Activated naive CD4-positive, alpha-beta T cell treated with anti-CD3 and anti-CD28 coated beads, Interleukin-2, amount 10 ng/mL, durations not matched to agents 7 days and 5 days (primary cell): ENCODE measurements at regions not wholly inside any gene's neighbourhood (a gene's known extent, or its start where the extent isn't known, plus 50 kb on each side); places are given as distances from the start of the nearest gene placed in this dataset.
"Not testable (repeated sequence)": the region's sequence is repeated elsewhere in the genome, so short reads cannot be mapped to it uniquely, and the experiment has no call there.

ENCODE experiments used
- CTCF ChIA-PET: fragments of 350-600 bp; sonication (Branson Sonifier 250); formaldehyde crosslinking; loops from one replicate; lab custom pipeline; 2021; ENCODE audit warnings: antibody characterized with exemption; lab: Charles Lee
- DNase-seq: peaks from one replicate; pipeline ENCODE4 v3.0.0-alpha.2; 2020
- H3K27ac Mint-ChIP-seq: one replicate; pipeline ENCODE4 v1.8.0; 2021; ENCODE audit warnings: mild to moderate bottlenecking, moderate library complexity, mixed read lengths
- H3K27me3 Mint-ChIP-seq: one replicate; pipeline ENCODE4 v1.8.0; 2021; ENCODE audit warnings: mild to moderate bottlenecking, mixed read lengths
- H3K36me3 Mint-ChIP-seq: one replicate; pipeline ENCODE4 v1.8.0; 2021; ENCODE audit warnings: mixed read lengths
- H3K4me1 Mint-ChIP-seq: one replicate; pipeline ENCODE4 v1.8.0; 2021; ENCODE audit warnings: mixed read lengths
- H3K4me3 Mint-ChIP-seq: one replicate; pipeline ENCODE4 v1.8.0; 2021; ENCODE audit warnings: mild to moderate bottlenecking, moderate library complexity, mixed read lengths
- H3K9me3 Mint-ChIP-seq: one replicate; pipeline ENCODE4 v1.8.0; 2021; ENCODE audit warnings: mixed read lengths

DNA sequence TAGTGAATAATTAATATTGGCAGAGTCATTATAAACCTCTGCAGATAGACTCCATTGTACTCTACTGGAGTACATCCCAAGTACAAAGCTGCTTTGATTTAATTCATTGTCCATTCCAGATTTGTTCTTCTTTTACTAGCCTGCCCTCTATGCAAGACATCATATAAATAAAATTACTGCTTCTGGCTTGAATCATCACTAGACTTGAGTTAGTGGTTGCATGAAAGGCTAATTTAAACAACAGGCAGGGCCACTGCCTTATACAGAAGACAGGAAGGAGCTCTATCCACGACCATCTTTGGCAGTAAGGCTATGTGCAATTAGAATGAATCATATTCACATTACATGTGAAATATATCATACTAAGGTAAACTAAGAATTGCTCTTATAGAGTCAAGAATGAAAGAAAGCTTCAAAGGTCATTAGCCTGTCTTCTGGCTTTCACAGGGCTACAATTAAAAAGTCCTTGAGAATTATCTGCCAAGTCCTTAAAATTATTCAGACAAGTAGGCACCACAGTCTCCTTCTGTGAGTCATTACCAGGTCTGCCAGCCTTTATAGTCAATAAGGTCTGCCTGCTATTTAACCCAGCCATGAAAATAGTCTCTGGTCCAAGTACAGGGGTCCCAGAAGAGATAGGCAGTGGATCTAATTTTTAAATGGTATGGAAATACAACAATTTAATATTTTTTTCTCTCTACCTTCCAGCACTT lies 631.8 kb downstream of the TMTC2 start:
- no peaks in the 10 kb centered on the region for H3K4me1 Mint-ChIP-seq
- no peak overlapping the region for H3K4me3 Mint-ChIP-seq
- CTCF ChIA-PET = no interaction called here
- DNase-seq = no peak
- no peaks in the 10 kb centered on the region for H3K27me3 Mint-ChIP-seq
- H3K9me3 Mint-ChIP-seq = no peaks in the 10 kb centered on the region
- H3K27ac Mint-ChIP-seq = no peak overlapping the region
- H3K36me3 Mint-ChIP-seq = no peaks in the 10 kb centered on the region

DNA sequence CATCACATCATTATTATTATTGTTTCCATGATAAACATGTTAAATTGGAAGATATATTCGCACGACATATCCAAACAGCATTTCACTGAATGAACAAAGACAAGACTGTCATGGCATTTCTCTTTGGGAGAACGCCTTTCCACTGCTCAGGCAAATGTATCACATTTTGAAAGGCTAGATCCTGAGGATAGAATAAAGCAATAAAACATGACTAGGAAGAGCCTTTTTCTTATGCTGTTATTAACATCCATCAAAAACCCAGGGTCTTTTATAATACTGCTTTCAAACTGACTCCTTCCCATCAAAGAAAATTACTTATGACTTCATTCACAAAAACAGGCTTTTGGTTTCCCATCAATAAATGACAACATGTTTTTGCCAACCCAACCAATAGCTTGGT lies 630.9 kb downstream of the TMTC2 start:
- no peak for DNase-seq
- Mint-ChIP-seq H3K4me1 (no peaks in the 10 kb centered on the region), H3K4me3 (no peak overlapping the region), H3K9me3 (no peaks in the 10 kb centered on the region), H3K27me3 (no peaks in the 10 kb centered on the region), H3K27ac (no peak overlapping the region), H3K36me3 (no peaks in the 10 kb centered on the region)
- CTCF ChIA-PET = no interaction called here

DNA sequence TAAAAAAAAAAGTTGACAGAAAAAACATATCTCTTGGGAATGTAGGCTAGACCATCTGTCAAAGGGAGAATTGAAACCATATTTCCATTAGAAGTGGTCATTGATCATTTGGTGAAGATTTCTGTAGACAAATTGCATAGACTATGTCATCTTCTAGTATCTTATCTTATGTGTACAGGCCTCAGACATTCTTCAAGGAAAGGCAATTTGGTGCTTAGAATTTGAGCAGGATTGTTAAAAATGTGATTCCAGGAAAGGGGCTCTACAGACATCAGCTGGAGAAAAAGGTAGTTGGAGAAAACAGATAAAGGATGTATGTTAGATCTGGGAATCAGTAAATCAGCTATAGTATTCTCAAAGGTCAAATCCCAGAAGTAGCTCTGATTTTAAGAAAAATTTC lies 627.1 kb downstream of the TMTC2 start:
- Mint-ChIP-seq H3K4me3 (no peak overlapping the region), H3K9me3 (no peaks in the 10 kb centered on the region), H3K27ac (no peak overlapping the region), H3K4me1 (no peaks in the 10 kb centered on the region), H3K27me3 (no peaks in the 10 kb centered on the region), H3K36me3 (no peaks in the 10 kb centered on the region)
- CTCF ChIA-PET = no interaction called here
- DNase-seq = no peak

DNA sequence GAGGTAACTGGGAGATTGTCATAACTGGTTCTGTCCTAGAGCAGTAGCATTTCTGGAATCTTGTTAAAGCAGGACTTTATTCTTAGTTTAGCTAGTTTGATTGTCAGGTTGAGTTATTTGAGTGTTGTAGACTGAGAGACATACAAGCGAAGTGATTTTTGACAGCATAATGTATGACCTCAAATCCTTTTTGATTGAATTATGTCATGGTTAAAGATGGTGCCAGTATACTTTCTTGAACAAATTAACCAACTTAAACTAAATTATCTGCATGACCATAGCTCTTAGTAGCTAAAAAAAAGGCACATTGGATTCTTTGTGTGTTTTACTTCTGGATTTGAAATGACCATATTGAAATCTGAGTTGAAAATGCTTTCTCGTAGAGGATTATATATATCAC lies 626.6 kb downstream of the TMTC2 start:
- Mint-ChIP-seq H3K36me3 (no peaks in the 10 kb centered on the region), H3K4me1 (no peaks in the 10 kb centered on the region), H3K27ac (no peak overlapping the region)

DNA sequence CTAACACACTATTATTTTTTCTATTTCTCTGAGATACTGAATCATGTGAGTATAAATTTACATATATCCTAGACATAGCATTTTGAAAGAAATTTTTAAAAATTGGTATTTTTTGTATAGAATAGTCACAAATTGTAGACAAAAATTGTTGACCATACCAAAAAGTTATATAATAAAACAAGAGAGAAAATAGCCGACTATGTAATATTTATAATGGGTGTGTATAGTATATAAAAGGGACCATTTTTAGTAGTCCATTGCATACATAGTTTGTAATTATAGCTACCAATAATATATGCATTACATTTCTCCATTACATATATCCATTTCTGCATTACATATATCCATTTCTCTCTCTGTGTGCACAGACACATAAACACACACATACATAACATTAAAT lies 590.2 kb downstream of the TMTC2 start:
- Mint-ChIP-seq H3K4me3 (no peak overlapping the region), H3K27ac (no peak overlapping the region), H3K36me3 (no peaks in the 10 kb centered on the region), H3K4me1 (no peaks in the 10 kb centered on the region), H3K9me3 (peaks cover 8% of the 10 kb centered on the region), H3K27me3 (no peaks in the 10 kb centered on the region)
- CTCF ChIA-PET = no interaction called here
- no peak for DNase-seq

More for the DNA sequence above, 626.6 kb downstream of the TMTC2 start:
- H3K27me3 Mint-ChIP-seq = no peaks in the 10 kb centered on the region
- no peak for DNase-seq
- H3K4me3 Mint-ChIP-seq = no peak overlapping the region
- CTCF ChIA-PET = no interaction called here
- peaks cover 1% of the 10 kb centered on the region for H3K9me3 Mint-ChIP-seq

DNA sequence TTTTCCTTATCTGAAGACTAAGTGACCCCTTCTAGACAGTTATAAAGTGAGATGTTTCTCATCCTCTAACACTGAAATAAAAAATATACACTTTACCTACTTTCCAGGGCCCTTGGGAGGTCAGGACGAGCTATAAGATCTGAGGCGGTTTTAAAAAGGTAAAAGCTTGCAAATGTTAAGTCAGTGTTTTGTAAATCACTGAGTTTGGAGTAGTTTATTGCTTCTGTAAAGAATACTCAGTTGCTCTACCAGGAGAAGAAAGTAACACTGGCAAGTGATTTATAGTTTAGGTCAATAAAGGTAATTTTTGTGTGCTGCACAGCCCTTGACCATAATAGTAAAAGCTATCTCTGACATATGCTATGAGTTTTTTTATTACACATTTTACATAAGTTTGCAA lies 584.5 kb downstream of the TMTC2 start:
- H3K9me3 Mint-ChIP-seq = peaks cover 5% of the 10 kb centered on the region
- H3K4me3 Mint-ChIP-seq = no peak overlapping the region
- H3K27ac Mint-ChIP-seq = no peak overlapping the region
- H3K4me1 Mint-ChIP-seq = no peaks in the 10 kb centered on the region
- CTCF ChIA-PET = no interaction called here
- DNase-seq = no peak
- H3K36me3 Mint-ChIP-seq = no peaks in the 10 kb centered on the region
- H3K27me3 Mint-ChIP-seq = no peaks in the 10 kb centered on the region

DNA sequence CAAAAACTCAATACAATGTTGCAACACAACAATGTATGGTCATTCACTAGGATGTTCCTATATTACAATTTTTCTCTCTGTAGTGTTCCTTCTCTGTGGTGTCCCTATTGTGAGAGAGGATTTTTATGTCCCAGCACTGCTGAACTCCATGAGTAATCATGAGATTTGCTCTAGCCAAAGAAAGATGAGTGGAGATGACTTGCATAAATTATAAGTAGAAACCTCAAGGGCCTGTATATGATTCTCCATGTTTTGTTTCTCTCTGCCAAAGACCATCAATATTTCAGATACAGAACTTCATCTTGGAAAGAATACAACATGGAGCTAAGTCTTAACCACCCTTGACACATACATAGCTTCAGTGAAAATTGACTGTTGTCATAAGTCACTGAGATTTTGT lies 579.1 kb downstream of the TMTC2 start:
- CTCF ChIA-PET = no interaction called here
- Mint-ChIP-seq H3K4me3 (no peak overlapping the region), H3K27ac (no peak overlapping the region), H3K27me3 (no peaks in the 10 kb centered on the region), H3K36me3 (no peaks in the 10 kb centered on the region), H3K4me1 (no peaks in the 10 kb centered on the region), H3K9me3 (no peaks in the 10 kb centered on the region)
- DNase-seq = no peak

DNA sequence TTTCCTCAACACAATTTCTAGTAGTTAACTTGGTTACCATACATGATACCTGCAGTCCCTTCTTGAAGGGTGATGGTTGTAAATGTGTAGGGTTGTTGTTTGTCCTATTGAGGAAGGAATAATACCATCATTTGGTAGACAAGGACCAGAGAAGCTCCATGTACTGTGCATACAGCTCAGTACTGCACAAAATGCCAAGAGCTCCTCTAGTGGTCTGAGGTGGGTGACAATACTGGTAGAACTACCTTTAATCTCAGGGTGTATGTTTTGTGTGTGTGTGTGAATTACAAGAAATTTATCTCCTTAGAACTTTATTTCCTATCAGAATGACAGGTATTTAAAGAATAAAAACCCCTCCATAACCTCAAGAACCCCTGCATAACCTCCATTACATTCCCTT lies 575.3 kb downstream of the TMTC2 start:
- Mint-ChIP-seq H3K4me1 (no peaks in the 10 kb centered on the region), H3K4me3 (no peak overlapping the region), H3K36me3 (no peaks in the 10 kb centered on the region), H3K27ac (no peak overlapping the region), H3K9me3 (no peaks in the 10 kb centered on the region), H3K27me3 (no peaks in the 10 kb centered on the region)
- no peak for DNase-seq
- CTCF ChIA-PET = no interaction called here

DNA sequence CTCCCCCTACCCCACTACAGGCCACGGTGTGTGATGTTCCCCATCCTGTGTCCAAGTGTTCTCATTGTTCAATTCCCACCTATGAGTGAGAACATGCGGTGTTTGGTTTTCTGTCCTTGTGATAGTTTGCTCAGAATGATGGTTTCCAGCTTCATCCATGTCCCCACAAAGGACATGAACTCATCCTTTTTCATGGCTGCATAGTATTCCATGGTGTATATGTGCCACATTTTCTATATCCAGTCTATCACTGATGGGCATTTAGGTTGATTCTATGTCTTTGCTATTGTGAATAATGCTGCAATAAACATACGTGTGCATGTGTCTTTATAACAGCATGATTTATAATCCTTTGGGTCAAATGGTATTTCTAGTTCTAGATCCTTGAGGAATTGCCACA lies 573.4 kb downstream of the TMTC2 start:
- H3K9me3 Mint-ChIP-seq, H3K27ac Mint-ChIP-seq, H3K36me3 Mint-ChIP-seq, CTCF ChIA-PET, H3K27me3 Mint-ChIP-seq, H3K4me3 Mint-ChIP-seq, DNase-seq, H3K4me1 Mint-ChIP-seq: not testable (repeated sequence)

DNA sequence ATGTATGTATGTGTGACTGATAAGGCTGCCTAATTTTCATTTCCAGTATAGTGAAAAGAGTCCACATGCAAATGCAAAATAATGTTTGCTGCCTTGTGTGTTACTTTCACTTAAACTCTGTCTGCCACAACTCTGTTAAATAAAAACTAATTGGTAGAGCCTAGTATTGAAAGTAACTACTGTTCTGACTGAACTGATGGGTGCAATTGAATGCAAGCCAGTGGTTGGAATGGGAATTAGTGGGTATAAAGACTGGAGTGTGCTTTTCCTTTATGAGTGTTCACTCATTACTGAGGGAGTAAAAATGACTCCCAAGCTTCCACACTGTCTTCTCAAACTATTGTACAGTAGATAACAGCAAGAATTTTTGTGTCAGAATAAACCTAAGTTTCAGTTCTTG lies 571.0 kb downstream of the TMTC2 start:
- H3K27ac Mint-ChIP-seq = no peak overlapping the region
- H3K4me1 Mint-ChIP-seq = no peaks in the 10 kb centered on the region
- no peak for DNase-seq
- CTCF ChIA-PET = no interaction called here
- H3K9me3 Mint-ChIP-seq = no peaks in the 10 kb centered on the region
- no peaks in the 10 kb centered on the region for H3K27me3 Mint-ChIP-seq
- H3K4me3 Mint-ChIP-seq = no peak overlapping the region
- no peaks in the 10 kb centered on the region for H3K36me3 Mint-ChIP-seq

DNA sequence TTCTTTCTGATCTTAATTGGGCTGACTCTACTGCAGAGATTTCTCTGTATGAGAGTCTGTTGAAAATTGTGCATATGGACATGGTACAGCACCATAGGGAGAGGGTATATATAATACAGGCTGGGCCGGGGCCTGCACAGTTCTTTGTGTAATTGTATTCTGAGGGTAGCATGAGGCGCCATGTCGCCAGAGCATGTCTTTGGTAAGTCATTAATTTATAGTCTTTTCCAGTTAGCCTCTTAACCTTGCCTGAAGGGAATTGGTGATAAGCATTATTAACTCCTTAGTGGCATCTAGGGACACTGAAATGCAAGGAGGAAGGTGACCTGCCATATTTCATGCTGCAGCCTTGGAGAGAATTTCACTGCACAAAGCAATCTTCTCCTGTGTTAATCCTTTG lies 569.9 kb downstream of the TMTC2 start:
- Mint-ChIP-seq H3K4me3 (no peak overlapping the region), H3K9me3 (no peaks in the 10 kb centered on the region), H3K27me3 (no peaks in the 10 kb centered on the region), H3K4me1 (no peaks in the 10 kb centered on the region), H3K27ac (no peak overlapping the region), H3K36me3 (no peaks in the 10 kb centered on the region)
- CTCF ChIA-PET = no interaction called here
- DNase-seq = no peak

DNA sequence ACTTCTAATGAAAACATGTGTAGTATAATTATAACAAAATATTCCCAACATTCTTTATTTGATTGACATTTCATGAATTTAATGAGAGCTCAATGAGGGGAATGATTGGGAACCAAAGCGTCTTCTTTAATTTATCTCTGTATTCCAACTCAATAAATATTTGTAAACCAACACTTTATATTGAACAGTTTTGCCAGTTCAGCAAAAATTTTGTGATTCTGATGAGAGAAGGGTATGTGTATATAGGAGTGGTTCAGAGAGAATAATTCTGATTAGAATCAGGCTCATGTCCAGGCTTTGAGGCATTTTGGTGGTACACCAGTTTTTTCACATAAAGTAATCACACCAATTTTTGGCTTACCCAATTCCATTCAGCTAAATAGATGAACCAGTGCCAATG lies 564.2 kb downstream of the TMTC2 start:
- Mint-ChIP-seq H3K4me3 (no peak overlapping the region), H3K9me3 (no peaks in the 10 kb centered on the region), H3K36me3 (no peaks in the 10 kb centered on the region), H3K27me3 (no peaks in the 10 kb centered on the region), H3K4me1 (no peaks in the 10 kb centered on the region), H3K27ac (no peak overlapping the region)
- DNase-seq = no peak
- CTCF ChIA-PET = no interaction called here

DNA sequence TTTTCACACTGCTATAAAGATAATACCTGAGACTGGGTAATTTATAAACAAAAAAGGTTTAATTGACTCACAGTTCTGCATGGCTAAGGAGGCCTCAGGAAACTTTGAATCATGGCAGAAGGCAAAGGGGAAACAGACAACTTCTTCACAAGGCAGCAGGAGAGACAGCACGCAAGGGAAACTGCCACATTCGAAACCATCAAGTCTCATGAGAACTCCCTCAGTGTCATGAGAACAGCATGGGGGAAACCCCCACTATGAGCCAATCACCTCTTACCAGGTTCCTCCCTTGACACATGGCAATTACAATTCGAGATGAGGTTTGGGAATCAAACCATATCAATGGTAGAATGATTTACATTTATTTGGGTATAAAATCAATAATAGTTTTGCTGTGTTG lies 558.5 kb downstream of the TMTC2 start:
- no peak for DNase-seq
- Mint-ChIP-seq H3K4me3 (no peak overlapping the region), H3K27me3 (no peaks in the 10 kb centered on the region), H3K4me1 (no peaks in the 10 kb centered on the region), H3K9me3 (no peaks in the 10 kb centered on the region), H3K27ac (no peak overlapping the region), H3K36me3 (no peaks in the 10 kb centered on the region)
- CTCF ChIA-PET = no interaction called here

DNA sequence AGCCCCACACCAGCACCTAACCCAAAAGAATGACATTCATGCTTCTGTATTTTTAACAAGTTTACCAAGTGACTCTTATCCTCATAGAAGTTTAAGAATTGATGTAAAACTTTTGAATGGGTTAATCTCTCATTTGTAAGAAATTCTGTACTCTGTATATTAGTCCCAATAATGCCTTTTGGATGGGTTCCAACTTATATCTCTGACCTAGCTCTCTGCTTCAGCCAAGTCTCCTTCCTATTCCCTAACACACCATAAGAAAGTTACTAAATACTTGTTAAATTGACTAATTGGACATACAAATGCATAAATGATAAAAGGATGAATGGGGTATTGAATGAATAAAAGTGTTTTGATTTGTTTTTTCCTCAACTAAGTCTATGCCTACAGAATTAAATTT lies 557.3 kb downstream of the TMTC2 start:
- Mint-ChIP-seq H3K27me3 (no peaks in the 10 kb centered on the region), H3K9me3 (no peaks in the 10 kb centered on the region), H3K36me3 (no peaks in the 10 kb centered on the region), H3K4me1 (no peaks in the 10 kb centered on the region), H3K4me3 (no peak overlapping the region), H3K27ac (no peak overlapping the region)
- DNase-seq = no peak
- CTCF ChIA-PET = no interaction called here

DNA sequence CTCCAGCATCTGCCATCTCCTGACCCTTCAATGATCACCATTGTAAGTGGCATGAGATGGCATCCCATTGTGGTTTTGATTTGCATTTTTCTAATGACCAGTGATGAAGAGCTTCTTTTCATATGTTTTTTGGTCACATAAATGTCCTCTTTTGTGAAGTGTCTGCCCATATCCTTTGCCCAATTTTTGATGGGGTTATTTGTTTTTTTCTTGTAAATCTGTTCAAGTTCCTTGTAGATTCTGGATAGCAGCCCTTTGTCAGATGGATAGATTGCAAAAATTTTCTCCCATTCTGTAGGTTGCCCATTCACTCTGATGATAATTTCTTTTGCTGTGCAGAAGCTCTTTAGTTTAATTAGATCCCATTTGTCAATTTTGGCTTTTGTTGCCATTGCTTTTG lies 547.3 kb downstream of the TMTC2 start:
- H3K27ac Mint-ChIP-seq, H3K9me3 Mint-ChIP-seq, H3K4me3 Mint-ChIP-seq, DNase-seq, H3K27me3 Mint-ChIP-seq, H3K36me3 Mint-ChIP-seq, CTCF ChIA-PET, H3K4me1 Mint-ChIP-seq: not testable (repeated sequence)

DNA sequence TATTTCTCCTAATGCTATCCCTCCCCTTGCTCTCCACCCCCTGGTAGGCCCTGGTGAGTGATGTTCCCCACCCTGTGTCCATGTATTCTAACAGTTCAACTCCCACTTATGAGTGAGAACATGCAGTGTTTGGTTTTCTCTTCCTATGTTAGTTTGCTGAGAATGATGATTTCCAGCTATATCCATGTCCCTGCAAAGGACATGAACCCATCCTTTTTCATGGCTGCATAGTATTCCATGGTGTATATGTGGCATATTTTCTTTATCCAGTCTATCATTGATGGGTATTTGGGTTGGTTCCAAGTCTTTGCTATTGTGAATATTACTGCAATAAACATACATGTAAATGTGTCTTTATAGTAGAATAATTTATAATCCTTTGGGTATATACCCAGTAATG lies 540.3 kb downstream of the TMTC2 start:
- H3K36me3 Mint-ChIP-seq = not testable (repeated sequence)

More for the DNA sequence above, 540.3 kb downstream of the TMTC2 start:
- DNase-seq, CTCF ChIA-PET, H3K4me3 Mint-ChIP-seq, H3K4me1 Mint-ChIP-seq, H3K27ac Mint-ChIP-seq, H3K9me3 Mint-ChIP-seq, H3K27me3 Mint-ChIP-seq: not testable (repeated sequence)
